ENCODE measurements at regions not wholly inside any gene's neighbourhood (a gene's known extent, or its start where the extent isn't known, plus 50 kb on each side); places are given as distances from the start of the nearest gene placed in this dataset.

DNA sequence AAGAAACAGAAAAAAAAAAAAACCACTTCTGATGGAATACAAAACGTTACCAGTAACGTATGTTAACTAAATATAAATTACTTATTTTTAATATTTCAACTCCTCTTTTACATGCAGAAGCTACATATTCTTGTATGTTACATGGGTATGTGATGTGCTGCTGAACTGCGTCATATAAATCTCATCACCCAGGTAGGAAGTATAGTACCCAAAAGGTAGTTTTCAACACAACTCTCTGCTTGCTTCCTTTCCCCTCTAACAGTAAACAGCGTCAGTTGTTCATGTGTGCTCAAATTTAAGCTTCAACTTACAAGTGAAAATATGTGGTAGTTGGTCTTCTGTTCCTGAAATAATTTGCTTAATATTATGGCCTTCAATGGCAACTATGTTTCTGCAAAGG lies 250.0 kb upstream of the RBMY1B start:
- in situ Hi-C loops (cut with MboI; ENCODE audit: low sequenced_read_pairs, unreplicated experiment), result no loop called here
- DNase-seq (ENCODE audit: low spot score), result no peak
- TF ChIP-seq, protein P1, sequence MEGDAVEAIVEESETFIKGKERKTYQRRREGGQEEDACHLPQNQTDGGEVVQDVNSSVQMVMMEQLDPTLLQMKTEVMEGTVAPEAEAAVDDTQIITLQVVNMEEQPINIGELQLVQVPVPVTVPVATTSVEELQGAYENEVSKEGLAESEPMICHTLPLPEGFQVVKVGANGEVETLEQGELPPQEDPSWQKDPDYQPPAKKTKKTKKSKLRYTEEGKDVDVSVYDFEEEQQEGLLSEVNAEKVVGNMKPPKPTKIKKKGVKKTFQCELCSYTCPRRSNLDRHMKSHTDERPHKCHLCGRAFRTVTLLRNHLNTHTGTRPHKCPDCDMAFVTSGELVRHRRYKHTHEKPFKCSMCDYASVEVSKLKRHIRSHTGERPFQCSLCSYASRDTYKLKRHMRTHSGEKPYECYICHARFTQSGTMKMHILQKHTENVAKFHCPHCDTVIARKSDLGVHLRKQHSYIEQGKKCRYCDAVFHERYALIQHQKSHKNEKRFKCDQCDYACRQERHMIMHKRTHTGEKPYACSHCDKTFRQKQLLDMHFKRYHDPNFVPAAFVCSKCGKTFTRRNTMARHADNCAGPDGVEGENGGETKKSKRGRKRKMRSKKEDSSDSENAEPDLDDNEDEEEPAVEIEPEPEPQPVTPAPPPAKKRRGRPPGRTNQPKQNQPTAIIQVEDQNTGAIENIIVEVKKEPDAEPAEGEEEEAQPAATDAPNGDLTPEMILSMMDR (IDR thresholded peaks at IDR 0.05; ENCODE audit: borderline replicate concordance, control extremely low read depth, extremely low read depth, insufficient read depth, missing control alignments), result no peak

DNA sequence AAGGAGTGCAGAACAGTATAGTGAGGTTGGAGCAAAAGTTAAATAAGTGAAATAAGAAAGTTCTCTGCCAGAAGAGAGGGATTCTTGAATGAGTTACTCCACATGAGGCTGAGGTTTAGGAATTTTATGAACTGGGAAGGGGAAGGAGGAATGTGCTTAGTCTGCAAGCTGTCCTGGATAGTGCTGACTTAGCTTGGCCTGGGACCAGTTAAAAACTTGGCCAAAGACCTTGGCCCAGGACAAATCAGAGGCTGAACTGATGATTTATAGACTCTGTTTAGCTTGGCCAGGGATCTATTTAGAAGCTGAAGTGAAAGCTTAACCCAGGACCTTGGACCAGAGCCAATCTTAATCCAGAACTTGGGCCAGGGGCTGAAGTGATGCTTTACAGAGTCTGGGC lies 244.4 kb upstream of the RBMY1B start:
- in situ Hi-C loops (cut with MboI; ENCODE audit: low sequenced_read_pairs, unreplicated experiment), result no loop called here
- DNase-seq (ENCODE audit: low spot score), result no peak
- TF ChIP-seq, protein P1 (IDR thresholded peaks at IDR 0.05; ENCODE audit: borderline replicate concordance, control extremely low read depth, extremely low read depth, insufficient read depth, missing control alignments), result no peak

DNA sequence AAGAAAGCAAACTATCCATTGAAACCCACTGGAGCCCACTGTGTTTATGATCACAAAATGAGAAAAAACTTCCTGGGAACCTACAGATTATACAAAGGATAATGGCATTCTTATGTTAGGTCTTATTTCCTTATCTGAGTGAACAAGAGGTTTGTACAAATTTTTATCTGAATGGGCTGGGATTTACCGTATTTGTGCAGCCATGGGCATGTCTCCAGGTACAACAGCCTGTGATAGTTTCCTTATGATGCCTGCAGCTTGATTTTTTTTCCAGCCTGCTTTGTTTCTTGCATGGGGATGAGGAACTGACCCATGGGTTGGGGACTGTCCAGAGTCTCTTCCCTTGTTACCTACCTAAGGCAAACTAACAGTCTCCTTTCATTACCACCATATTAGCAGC lies 244.0 kb upstream of the RBMY1B start:
- DNase-seq (ENCODE audit: low spot score), result no peak
- TF ChIP-seq, protein P1 (IDR thresholded peaks at IDR 0.05; ENCODE audit: borderline replicate concordance, control extremely low read depth, extremely low read depth, insufficient read depth, missing control alignments), result no peak
- in situ Hi-C loops (cut with MboI; ENCODE audit: low sequenced_read_pairs, unreplicated experiment), result no loop called here

DNA sequence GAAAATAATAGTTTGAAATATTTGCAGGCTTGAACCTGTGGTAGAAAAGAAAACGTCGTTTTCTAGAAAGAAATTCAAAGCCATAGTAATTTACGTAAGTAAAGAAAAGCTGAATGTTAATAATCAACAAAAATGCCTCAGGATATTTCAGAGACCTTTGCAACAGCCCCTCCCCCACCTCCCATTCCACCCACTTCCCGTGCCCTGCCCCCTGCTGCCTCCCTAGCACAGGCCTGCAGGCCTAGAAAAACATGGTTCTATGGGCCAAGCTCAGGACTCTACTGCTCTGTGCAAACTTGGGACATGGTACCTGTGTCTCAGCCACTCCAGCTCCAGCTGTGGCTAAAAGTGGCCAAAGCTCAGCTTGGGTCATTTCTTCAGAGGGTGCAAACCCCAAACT lies 223.4 kb upstream of the RBMY1B start:
- TF ChIP-seq, protein P1 (IDR thresholded peaks at IDR 0.05; ENCODE audit: borderline replicate concordance, control extremely low read depth, extremely low read depth, insufficient read depth, missing control alignments), result no peak
- no peak for DNase-seq (ENCODE audit: low spot score)
- in situ Hi-C loops (cut with MboI; ENCODE audit: low sequenced_read_pairs, unreplicated experiment), result no loop called here

DNA sequence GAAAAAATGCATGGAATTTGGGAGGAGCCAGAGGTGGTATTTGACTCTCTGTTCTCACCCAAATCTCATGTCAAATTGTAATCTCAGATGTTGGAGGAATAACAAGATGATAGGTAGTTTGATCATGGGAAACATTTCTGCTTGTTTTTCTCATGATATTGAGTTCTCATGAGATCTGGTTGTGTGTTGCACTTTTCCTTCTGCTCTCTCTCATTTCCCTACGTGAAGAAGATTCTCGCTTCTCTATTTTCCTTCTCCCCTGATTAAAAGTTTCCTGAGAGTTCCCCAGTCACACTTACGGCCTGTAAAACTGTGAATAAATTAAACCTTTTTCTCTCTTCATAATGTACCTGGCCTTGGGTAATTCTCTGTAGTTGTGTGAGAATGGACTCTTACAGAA lies 222.2 kb upstream of the RBMY1B start:
- in situ Hi-C loops (cut with MboI; ENCODE audit: low sequenced_read_pairs, unreplicated experiment), result no loop called here
- DNase-seq (ENCODE audit: low spot score), result no peak
- TF ChIP-seq, protein P1 (IDR thresholded peaks at IDR 0.05; ENCODE audit: borderline replicate concordance, control extremely low read depth, extremely low read depth, insufficient read depth, missing control alignments), result no peak

DNA sequence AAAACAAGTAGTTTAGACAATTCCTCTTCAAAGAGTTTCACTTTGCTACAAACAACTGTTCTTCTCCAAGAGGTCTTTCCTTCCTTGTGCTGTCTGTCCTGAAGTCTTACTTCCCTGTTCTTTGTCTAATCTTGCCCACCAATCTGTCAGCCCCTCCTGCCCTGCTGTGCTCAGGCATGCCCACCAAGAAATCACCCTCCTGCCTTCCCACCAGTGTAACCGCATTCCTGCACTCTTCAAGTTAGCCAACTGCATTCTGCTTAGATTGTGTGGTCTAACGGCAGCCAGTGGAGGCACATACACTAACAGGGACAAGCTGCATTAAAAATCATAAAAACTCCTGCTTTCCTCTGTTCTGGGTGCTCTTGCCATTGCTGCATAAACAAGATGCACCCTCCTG lies 215.9 kb upstream of the RBMY1B start:
- TF ChIP-seq, protein P1 (IDR thresholded peaks at IDR 0.05; ENCODE audit: borderline replicate concordance, control extremely low read depth, extremely low read depth, insufficient read depth, missing control alignments), result no peak
- DNase-seq (ENCODE audit: low spot score), result no peak

DNA sequence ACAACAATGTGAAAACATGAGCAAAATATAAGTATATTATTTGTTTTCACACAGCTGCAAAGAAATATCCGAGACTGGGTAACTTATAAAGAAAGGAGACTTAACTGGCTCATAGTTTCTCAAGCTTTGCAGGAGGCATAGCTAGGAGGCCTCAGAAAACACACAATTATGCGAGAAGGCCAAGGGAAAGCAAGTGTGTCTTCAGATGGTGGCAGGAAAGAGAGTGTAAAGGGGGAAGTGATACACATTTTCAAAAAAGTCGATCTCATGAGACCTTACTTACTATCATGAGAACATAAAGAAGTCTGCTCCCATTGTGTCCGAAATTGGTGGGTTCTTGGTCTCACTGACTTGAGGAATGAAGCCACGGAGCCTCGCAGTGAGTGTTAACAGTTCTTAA lies 208.9 kb upstream of the RBMY1B start:
- DNase-seq (ENCODE audit: low spot score), result peak; percentile 6
- TF ChIP-seq, protein P1 (IDR thresholded peaks at IDR 0.05; ENCODE audit: borderline replicate concordance, control extremely low read depth, extremely low read depth, insufficient read depth, missing control alignments), result no peak
- in situ Hi-C loops (cut with MboI; ENCODE audit: low sequenced_read_pairs, unreplicated experiment), result no loop called here

More for the DNA sequence above, 215.9 kb upstream of the RBMY1B start:
- in situ Hi-C loops (cut with MboI; ENCODE audit: low sequenced_read_pairs, unreplicated experiment), result no loop called here
